ENCODE measurements at regions not wholly inside any gene's neighbourhood (a gene's known extent, or its start where the extent isn't known, plus 50 kb on each side); places are given as distances from the start of the nearest gene placed in this dataset.

DNA sequence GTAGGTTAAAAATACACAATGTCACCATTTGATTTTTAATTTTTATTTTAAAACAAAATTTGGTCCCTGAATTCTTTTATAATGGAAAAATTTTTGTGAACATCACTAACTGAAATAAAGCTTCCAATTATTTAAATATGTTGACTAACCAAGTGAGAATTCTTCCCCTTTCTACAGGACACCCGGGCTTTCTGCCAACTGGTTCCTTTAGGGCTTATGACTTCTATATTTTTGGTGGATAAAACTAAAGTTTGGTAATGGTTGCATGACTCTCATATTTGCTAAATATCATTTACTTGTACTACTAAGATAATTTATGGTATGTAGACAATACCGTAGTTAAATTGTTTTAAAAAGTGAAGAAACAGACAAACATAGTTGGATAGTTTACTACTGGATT is 291.0 kb upstream of the DOK6 start:
- DNase-seq (ENCODE audit: low spot score), result no peak
- ATAC-seq (ENCODE audit: low FRiP score), result no peak
- TF ChIP-seq, protein P1, sequence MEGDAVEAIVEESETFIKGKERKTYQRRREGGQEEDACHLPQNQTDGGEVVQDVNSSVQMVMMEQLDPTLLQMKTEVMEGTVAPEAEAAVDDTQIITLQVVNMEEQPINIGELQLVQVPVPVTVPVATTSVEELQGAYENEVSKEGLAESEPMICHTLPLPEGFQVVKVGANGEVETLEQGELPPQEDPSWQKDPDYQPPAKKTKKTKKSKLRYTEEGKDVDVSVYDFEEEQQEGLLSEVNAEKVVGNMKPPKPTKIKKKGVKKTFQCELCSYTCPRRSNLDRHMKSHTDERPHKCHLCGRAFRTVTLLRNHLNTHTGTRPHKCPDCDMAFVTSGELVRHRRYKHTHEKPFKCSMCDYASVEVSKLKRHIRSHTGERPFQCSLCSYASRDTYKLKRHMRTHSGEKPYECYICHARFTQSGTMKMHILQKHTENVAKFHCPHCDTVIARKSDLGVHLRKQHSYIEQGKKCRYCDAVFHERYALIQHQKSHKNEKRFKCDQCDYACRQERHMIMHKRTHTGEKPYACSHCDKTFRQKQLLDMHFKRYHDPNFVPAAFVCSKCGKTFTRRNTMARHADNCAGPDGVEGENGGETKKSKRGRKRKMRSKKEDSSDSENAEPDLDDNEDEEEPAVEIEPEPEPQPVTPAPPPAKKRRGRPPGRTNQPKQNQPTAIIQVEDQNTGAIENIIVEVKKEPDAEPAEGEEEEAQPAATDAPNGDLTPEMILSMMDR (IDR thresholded peaks at IDR 0.05), result no peak

GRCh38 chr18:69120833-69121232 is 279.9 kb upstream of the DOK6 start:
- DNase-seq (ENCODE audit: low spot score), result no peak
- ATAC-seq (ENCODE audit: low FRiP score), result no peak
- TF ChIP-seq, protein P1 (IDR thresholded peaks at IDR 0.05), result no peak

DNA sequence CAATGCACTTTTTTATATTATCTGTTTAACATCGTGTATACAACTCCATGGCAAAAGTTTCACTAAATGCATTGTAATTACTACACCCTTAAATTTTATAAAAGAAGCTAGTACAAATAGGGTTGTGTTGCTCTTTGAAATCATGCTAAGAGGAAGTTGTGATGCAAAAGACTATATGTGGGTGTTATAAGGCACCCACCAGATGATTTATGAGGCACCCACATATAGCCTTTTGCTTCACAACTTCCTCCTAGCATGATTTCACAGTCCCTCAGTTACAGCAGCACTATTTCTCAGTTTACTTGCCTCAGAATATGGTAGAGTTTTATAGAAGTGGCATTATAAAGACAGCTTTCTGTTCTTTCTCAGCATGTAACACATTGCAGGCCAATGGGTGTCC is 277.3 kb upstream of the DOK6 start:
- no peak for ATAC-seq (ENCODE audit: low FRiP score)
- TF ChIP-seq, protein P1 (IDR thresholded peaks at IDR 0.05), result no peak
- DNase-seq (ENCODE audit: low spot score), result no peak

DNA sequence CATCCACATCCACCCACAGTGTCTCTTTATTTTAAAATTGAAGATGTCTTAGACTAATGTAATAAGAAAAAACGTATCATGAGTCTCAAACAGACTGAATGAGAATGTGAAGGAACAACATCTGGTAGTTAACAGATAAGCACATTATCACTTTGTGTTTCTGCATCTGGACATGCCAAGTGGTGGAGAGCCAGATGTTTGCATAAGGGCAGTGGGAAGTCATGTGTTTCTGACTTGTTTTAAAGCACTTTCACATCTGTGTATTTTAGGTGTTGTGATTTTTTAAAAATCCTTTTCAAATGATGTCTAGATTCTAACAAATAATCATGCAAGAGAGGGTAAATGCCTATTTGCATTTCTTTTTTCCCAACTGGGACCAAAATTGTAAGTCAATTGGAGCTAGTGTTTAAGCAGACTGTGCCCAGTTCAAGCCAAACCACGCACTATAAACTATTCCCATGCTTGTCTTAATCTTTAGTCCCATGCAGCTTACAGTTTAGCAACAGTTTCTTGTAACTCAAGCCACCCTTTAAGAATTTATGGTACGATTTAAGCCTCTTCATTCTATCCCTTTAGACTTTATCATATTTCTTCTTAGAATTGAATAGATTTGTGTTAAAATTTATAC is 272.7 kb upstream of the DOK6 start:
- TF ChIP-seq, protein P1 (IDR thresholded peaks at IDR 0.05), result no peak
- ATAC-seq (ENCODE audit: low FRiP score) (no peak), DNase-seq (ENCODE audit: low spot score) (no peak)

- DNase-seq (ENCODE audit: low spot score) (no peak), ATAC-seq (ENCODE audit: low FRiP score) (no peak)
- TF ChIP-seq, protein P1 (IDR thresholded peaks at IDR 0.05), result no peak
These were observed 272.1 kb upstream of the DOK6 start for GRCh38 chr18:69128566-69128965.

DNA sequence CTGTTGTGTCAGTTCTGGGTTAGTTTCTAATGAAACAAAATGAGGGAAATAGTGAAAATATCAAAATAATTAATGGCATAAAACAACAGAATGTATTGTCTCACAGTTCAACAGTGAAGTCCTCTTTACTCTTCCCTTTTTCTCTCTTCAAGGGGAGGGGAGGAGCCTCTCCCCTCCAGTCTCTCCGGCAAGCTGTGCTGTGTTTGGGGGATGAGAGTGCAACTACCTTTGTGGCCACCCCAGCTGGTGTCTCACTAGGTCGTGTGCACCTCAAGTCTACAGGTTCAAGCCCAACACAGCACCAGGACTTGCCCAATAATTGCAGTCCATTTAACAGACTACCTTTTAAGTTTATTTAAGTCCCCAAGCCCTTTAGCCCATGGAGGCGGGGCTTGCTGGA is 271.7 kb upstream of the DOK6 start:
- DNase-seq (ENCODE audit: low spot score) (no peak), ATAC-seq (ENCODE audit: low FRiP score) (no peak)
- TF ChIP-seq, protein P1 (IDR thresholded peaks at IDR 0.05), result no peak

GRCh38 chr18:69138088-69138487 is 262.6 kb upstream of the DOK6 start:
- no peak for ATAC-seq (ENCODE audit: low FRiP score)
- no peak for DNase-seq (ENCODE audit: low spot score)
- TF ChIP-seq, protein P1 (IDR thresholded peaks at IDR 0.05), result no peak

All from omental fat pad (tissue), 3 donors.